Coronary artery (tissue), 2 donors: ENCODE measurements at regions not wholly inside any gene's neighbourhood (a gene's known extent, or its start where the extent isn't known, plus 50 kb on each side); places are given as distances from the start of the nearest gene placed in this dataset.

Experiments
- DNase-seq: peaks from one replicate; pipeline ENCODE4 v3.0.0-alpha.2; 2017; ENCODE audit warnings: low spot score
- H3K27ac ChIP-seq, 2 donors: fragments of 200-600 bp; sonication (generic); one replicate each; pipeline ENCODE4 v1.5.1; 2016 to 2019
- H3K4me3 ChIP-seq: fragments of 200-600 bp; sonication (generic); 2 replicates; pipeline ENCODE4 v1.5.1; 2016; ENCODE audit warnings: mild to moderate bottlenecking, moderate library complexity
- CTCF ChIP-seq: fragments of 200-600 bp; sonication (generic); IDR thresholded peaks from one replicate; pipeline ENCODE4 v1.5.1; 2019; ENCODE audit warnings: antibody characterized with exemption

- no peak for TF ChIP-seq CTCF
- no peak for DNase-seq
- H3K27ac ChIP-seq, result no peak overlapping the region
- H3K4me3 ChIP-seq, result no peak overlapping the region
These were observed 403.3 kb upstream of the CDH20 start for GRCh38 chr18:60929966-60930365.

- no peak overlapping the region for H3K27ac ChIP-seq
- no peak for DNase-seq
- no peak overlapping the region for H3K4me3 ChIP-seq
- no peak for TF ChIP-seq CTCF
These were observed 398.0 kb upstream of the CDH20 start for GRCh38 chr18:60935041-60935910.

GRCh38 chr18:60936101-60936500, 397.1 kb upstream of the CDH20 start:
- no peak overlapping the region for H3K27ac ChIP-seq
- no peak overlapping the region for H3K4me3 ChIP-seq
- no peak for TF ChIP-seq CTCF
- no peak for DNase-seq

- TF ChIP-seq CTCF, result no peak
- no peak for DNase-seq
- Histone ChIP-seq H3K27ac (no peak overlapping the region), H3K4me3 (no peak overlapping the region)
These were observed 389.9 kb upstream of the CDH20 start for GRCh38 chr18:60943297-60943696.

- Histone ChIP-seq H3K4me3 (no peak overlapping the region), H3K27ac (no peak overlapping the region)
- no peak for TF ChIP-seq CTCF
- no peak for DNase-seq
These were observed 382.6 kb upstream of the CDH20 start for GRCh38 chr18:60950634-60951033.

- Histone ChIP-seq H3K27ac (no peak overlapping the region), H3K4me3 (no peak overlapping the region)
- no peak for DNase-seq
- no peak for TF ChIP-seq CTCF
These were observed 382.1 kb upstream of the CDH20 start for GRCh38 chr18:60951091-60951490.

- no peak for DNase-seq
- Histone ChIP-seq H3K4me3 (no peak overlapping the region), H3K27ac (no peak overlapping the region)
- no peak for TF ChIP-seq CTCF
These were observed 370.6 kb upstream of the CDH20 start for GRCh38 chr18:60962625-60963024.
